ENCODE measurements at regions not wholly inside any gene's neighbourhood (a gene's known extent, or its start where the extent isn't known, plus 50 kb on each side); places are given as distances from the start of the nearest gene placed in this dataset.
A peak's percentile ranks its signal among the peaks of the same experiment; 100 is the strongest.

GRCh38 chr2:173493874-173494273, 139.2 kb downstream of the CDCA7 start:
- no peak for DNase-seq (ENCODE audit: low read depth in 1 of 2, low spot score in 1 of 2)
- Histone ChIP-seq H3K36me3 (no peaks in the 10 kb centered on the region), H3K4me3 (no peak overlapping the region), H3K27ac (no peak overlapping the region), H3K4me1 (ENCODE audit: low read depth) (peaks cover 6% of the 10 kb centered on the region), H3K27me3 (no peaks in the 10 kb centered on the region), H3K9me3 (ENCODE audit: low read depth) (no peaks in the 10 kb centered on the region)
- TF ChIP-seq, protein P1, sequence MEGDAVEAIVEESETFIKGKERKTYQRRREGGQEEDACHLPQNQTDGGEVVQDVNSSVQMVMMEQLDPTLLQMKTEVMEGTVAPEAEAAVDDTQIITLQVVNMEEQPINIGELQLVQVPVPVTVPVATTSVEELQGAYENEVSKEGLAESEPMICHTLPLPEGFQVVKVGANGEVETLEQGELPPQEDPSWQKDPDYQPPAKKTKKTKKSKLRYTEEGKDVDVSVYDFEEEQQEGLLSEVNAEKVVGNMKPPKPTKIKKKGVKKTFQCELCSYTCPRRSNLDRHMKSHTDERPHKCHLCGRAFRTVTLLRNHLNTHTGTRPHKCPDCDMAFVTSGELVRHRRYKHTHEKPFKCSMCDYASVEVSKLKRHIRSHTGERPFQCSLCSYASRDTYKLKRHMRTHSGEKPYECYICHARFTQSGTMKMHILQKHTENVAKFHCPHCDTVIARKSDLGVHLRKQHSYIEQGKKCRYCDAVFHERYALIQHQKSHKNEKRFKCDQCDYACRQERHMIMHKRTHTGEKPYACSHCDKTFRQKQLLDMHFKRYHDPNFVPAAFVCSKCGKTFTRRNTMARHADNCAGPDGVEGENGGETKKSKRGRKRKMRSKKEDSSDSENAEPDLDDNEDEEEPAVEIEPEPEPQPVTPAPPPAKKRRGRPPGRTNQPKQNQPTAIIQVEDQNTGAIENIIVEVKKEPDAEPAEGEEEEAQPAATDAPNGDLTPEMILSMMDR (IDR thresholded peaks at IDR 0.05; ENCODE audit: low read depth, low read length): no peak

DNA sequence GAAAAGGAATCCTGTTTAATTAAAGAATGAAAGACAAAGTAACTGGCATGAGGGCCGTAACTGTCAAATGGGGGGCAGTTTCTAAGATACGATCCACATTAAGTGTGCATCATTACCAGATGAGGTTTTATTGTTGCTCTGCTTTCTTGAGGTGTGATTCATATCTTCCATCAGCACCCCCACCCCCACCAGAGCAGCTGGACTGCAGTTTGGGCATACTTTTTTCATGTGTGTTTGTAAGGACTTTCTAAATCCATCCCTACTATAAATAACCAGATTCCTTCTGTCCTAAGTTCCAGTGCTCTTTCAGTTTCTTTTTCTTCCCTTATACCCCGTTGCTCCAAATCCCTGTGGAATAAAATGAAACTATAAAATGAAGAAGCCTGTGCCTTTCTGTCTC, 142.1 kb downstream of the CDCA7 start:
- Histone ChIP-seq H3K36me3 (no peaks in the 10 kb centered on the region), H3K9me3 (ENCODE audit: low read depth) (peaks cover 3% of the 10 kb centered on the region), H3K27ac (no peak overlapping the region), H3K4me1 (ENCODE audit: low read depth) (peaks cover 6% of the 10 kb centered on the region), H3K4me3 (no peak overlapping the region), H3K27me3 (no peaks in the 10 kb centered on the region)
- TF ChIP-seq, protein P1 (IDR thresholded peaks at IDR 0.05; ENCODE audit: low read depth, low read length): no peak
- peak in 1 of 2 donors; percentile 9 for DNase-seq (ENCODE audit: low read depth in 1 of 2, low spot score in 1 of 2)

GRCh38 chr2:173500953-173501352, 146.3 kb downstream of the CDCA7 start:
- no peak overlapping the region for H3K27ac ChIP-seq
- no peaks in the 10 kb centered on the region for H3K27me3 ChIP-seq
- TF ChIP-seq, protein P1 (IDR thresholded peaks at IDR 0.05; ENCODE audit: low read depth, low read length): no peak
- no peak for DNase-seq (ENCODE audit: low read depth in 1 of 2, low spot score in 1 of 2)
- H3K4me1 ChIP-seq (ENCODE audit: low read depth): peaks cover 6% of the 10 kb centered on the region
- no peaks in the 10 kb centered on the region for H3K36me3 ChIP-seq
- no peak overlapping the region for H3K4me3 ChIP-seq
- peaks cover 3% of the 10 kb centered on the region for H3K9me3 ChIP-seq (ENCODE audit: low read depth)

DNA sequence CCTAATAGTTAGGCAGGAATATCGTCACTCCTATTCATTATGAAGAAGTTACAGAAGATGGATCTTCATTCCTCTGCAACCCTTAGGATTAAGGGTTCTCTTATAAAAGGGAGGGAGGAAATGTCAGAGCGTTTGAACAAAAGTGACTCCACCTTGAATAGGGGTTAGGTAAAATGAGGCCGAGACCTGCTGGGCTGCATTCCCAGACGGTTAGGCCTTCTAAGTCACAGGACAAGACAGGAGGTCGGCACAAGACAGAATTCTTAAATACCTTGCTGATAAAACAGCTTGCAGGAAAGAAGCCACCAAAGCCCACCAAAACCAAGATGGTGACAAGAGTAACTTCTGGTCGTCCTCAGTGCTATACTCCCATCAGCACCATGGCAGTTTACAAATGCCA, 147.6 kb downstream of the CDCA7 start:
- Histone ChIP-seq H3K4me3 (no peak overlapping the region), H3K27me3 (no peaks in the 10 kb centered on the region), H3K9me3 (ENCODE audit: low read depth) (peaks cover 3% of the 10 kb centered on the region), H3K4me1 (ENCODE audit: low read depth) (no peaks in the 10 kb centered on the region), H3K27ac (no peak overlapping the region), H3K36me3 (no peaks in the 10 kb centered on the region)
- TF ChIP-seq, protein P1 (IDR thresholded peaks at IDR 0.05; ENCODE audit: low read depth, low read length): no peak
- DNase-seq (ENCODE audit: low read depth in 1 of 2, low spot score in 1 of 2): no peak

- Histone ChIP-seq H3K27ac (no peak overlapping the region), H3K27me3 (no peaks in the 10 kb centered on the region), H3K4me3 (no peak overlapping the region), H3K9me3 (ENCODE audit: low read depth) (no peaks in the 10 kb centered on the region), H3K36me3 (no peaks in the 10 kb centered on the region), H3K4me1 (ENCODE audit: low read depth) (no peaks in the 10 kb centered on the region)
- DNase-seq (ENCODE audit: low read depth in 1 of 2, low spot score in 1 of 2): no peak
- TF ChIP-seq, protein P1 (IDR thresholded peaks at IDR 0.05; ENCODE audit: low read depth, low read length): no peak
Observed at GRCh38 chr2:173511357-173511756, 156.7 kb downstream of the CDCA7 start.

DNA sequence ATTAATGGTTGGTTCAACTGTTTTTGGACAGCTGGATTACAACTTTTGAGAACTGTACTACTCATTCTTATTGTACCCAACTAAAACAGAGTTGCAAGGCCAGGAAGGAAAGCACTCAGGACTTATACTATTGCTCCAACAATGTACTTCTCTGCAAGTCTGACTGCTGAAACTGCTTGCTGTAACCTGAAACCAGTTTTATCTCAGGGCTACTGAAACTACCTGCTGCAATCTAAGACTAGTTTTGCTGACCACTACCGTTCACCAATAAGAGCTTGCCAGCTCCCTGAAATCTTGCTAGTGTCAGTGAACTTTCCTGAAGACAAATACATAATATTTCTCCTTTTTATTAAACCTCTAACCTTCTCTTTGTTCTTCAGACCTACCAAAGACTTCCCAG, 157.3 kb downstream of the CDCA7 start:
- Histone ChIP-seq H3K9me3 (ENCODE audit: low read depth) (no peaks in the 10 kb centered on the region), H3K27ac (no peak overlapping the region), H3K4me1 (ENCODE audit: low read depth) (no peaks in the 10 kb centered on the region), H3K27me3 (no peaks in the 10 kb centered on the region), H3K36me3 (no peaks in the 10 kb centered on the region), H3K4me3 (no peak overlapping the region)
- TF ChIP-seq, protein P1 (IDR thresholded peaks at IDR 0.05; ENCODE audit: low read depth, low read length): no peak
- peak in 1 of 2 donors; percentile 14 for DNase-seq (ENCODE audit: low read depth in 1 of 2, low spot score in 1 of 2)

Data from cardiac muscle cell (in vitro differentiated cells and primary cell).